GM18517 (cell line): ENCODE measurements at regions not wholly inside any gene's neighbourhood (a gene's known extent, or its start where the extent isn't known, plus 50 kb on each side); places are given as distances from the start of the nearest gene placed in this dataset.
A peak's percentile ranks its signal among the peaks of the same experiment; 100 is the strongest.

Experiments
- ATAC-seq: cut with Tn5 transposase; IDR thresholded peaks from one replicate; pipeline ENCODE4 v1.9.1; 2021; ENCODE audit warnings: mild to moderate bottlenecking, moderate library complexity; ENCODE audit not compliant: unreplicated experiment

DNA sequence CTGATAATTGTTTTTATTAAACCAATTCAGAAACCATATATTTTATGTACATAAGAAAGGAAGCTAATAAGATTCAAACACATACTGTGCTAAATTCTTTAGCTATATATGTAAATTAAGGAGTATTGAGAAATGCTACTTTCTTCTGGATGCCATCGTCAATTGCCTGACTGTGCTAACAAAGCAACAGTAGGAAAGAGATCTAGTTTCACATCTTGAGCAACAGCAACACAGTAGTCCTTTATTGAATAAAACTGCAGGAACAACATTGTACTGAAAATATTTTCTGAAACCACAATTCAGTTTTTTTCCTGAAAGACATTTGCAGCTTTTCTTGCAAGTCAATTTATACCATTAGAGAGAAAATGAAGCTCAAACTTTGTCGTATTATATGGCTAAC, 1404.9 kb upstream of the SLC39A10 start:
- no peak for ATAC-seq

- no peak for ATAC-seq
Measured at GRCh38 chr2:194232600-194232999, 1424.4 kb upstream of the SLC39A10 start.

DNA sequence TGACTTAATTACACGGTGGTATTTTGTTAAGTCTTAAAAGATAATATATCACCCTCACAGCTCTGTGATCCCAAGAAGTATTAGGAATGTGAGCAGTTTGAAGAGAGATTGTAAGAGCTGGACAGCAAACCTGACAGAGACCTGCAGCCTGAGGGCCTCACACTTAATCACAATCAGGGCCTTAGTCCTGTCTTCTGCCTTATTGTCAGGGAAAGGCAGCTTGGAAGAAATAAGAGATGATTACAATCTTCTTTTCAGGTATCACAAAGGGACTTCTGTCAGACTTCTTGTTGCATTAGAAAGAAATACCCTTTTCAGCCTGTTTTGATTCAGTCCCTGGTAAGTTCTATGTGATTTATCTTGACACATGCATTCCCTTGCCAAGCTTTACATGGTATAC, 1433.8 kb upstream of the SLC39A10 start:
- no peak for ATAC-seq

DNA sequence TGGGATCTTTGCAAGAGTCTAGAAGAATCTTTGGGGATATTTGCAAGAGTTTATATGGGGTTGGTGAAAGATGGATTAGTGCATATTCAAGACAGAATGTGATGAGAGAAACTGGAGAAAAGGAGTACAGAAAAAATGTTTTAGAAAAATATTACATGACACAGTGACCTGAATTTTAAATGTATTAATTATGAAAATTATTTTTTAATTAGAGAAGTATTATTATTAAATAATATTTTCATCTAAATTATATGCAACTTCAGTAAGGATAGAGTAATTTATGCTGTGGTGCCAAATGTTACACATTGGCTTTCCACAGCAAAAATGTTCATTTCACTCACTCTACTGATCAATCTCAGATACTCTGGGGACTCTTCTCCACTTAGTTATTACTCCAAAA, 1442.8 kb upstream of the SLC39A10 start:
- no peak for ATAC-seq

- ATAC-seq = no peak
Measured at GRCh38 chr2:194205568-194206227, 1451.3 kb upstream of the SLC39A10 start.

GRCh38 chr2:194203898-194204297, 1453.1 kb upstream of the SLC39A10 start:
- ATAC-seq = no peak

GRCh38 chr2:194182888-194183287, 1474.1 kb upstream of the SLC39A10 start:
- no peak for ATAC-seq

- ATAC-seq = no peak
Measured at GRCh38 chr2:194176134-194176533, 1480.9 kb upstream of the SLC39A10 start.

- peak; percentile 91 for ATAC-seq
Measured at GRCh38 chr2:194166818-194167217, 1490.2 kb upstream of the SLC39A10 start.

- no peak for ATAC-seq
Measured at GRCh38 chr2:194155431-194155830, 1501.6 kb upstream of the SLC39A10 start.

DNA sequence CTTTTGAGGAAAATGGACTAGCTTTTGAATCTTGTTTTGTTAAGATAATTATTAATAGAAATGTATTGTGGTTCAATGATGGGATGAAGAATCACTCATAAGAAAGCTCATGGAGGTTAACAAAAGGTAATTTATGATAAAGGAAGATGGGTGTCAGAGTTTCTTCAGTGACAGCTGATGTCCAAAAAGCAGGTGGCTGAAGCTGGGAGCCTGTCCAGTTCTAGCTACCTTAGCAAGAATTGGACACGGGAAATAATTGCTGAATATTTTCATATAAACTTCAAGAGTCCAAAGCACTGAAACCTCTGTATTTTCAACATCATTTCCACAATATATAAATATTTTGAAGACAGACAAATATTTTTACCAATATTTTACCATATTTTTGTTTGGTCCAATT, 1505.8 kb upstream of the SLC39A10 start:
- no peak for ATAC-seq

DNA sequence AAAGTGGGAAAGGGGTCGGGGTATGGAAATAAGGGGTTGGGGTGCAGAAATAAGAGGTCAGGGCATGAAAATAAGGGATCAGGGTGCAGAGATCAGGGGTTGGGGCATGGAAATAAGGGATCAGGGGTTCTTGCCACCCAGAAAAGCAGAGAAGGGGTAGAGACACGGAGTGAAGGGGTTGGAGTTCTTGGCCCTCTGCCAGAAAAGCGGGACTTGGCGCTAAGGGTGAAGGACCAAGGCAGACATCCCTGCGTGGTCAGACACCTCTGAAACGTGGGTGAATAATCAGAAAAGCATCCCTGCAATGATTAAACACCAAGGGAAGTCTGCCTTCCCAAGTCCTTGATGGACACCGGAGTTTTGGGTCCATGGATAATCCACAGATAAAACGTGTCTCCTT, 1521.6 kb upstream of the SLC39A10 start:
- no peak for ATAC-seq

GRCh38 chr2:194128810-194129209, 1528.2 kb upstream of the SLC39A10 start:
- ATAC-seq = no peak

DNA sequence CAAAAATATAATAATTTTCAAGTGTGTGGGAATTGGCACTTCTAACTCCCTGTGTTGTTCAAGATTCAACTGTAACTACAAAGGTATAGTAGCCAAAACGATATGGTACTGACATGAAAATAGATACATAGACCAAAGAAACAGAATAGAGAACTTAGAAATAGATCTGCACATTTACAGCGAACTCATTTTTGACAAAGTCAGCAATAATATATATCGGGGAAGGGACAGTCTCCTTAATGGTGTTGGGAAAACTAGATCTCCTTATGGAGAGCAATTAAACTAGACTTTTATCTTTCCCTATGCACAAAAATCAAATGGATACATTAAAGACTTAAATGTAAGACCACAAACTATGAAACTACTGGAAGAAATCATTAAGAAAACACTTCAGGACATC, 1530.6 kb upstream of the SLC39A10 start:
- no peak for ATAC-seq

GRCh38 chr2:194116861-194117260, 1540.2 kb upstream of the SLC39A10 start:
- no peak for ATAC-seq

GRCh38 chr2:194105358-194105757, 1551.7 kb upstream of the SLC39A10 start:
- peak; percentile 35 for ATAC-seq

GRCh38 chr2:194104687-194105086, 1552.3 kb upstream of the SLC39A10 start:
- ATAC-seq = peak; percentile 97

GRCh38 chr2:194103941-194104659, 1552.9 kb upstream of the SLC39A10 start:
- peak; percentile 19 for ATAC-seq

- ATAC-seq = no peak
Measured at GRCh38 chr2:194102546-194102945, 1554.5 kb upstream of the SLC39A10 start.

DNA sequence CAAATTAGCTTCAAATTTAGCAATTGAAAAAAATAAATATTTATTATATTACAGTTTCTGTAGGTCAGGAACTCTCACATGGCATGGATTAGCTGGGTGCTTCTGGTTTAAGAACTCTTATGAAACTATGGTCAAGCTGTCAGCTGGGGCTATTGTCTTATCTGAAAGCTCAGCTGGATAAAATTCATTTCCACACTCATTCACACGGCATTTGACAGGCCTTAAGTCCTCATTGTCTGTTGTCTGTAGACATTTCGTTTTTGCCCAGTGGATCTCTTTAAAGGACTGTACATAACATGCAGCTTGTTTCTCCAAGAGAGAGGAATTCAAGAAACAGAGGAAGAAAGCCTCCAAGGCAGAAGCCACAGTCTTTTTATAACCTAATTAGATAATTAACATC, 1556.8 kb upstream of the SLC39A10 start:
- ATAC-seq = no peak

DNA sequence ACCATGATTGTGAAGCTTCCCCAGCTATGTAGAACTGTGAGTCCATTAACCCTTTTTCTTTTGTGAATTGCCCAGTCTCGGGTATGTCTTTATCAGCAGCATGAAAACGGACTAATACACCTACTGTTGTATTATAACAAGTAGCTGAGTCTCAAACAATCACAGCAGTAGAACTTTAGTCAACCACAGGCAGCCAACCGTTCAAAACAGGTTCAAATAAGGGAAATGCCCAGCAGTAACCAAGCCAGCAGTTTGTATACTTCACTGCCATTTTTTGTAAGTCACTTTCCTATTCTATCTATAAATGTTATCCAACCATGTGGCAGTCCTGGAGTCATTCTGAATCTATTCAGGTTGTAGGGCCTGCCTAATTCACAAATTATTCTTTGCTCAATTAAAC, 1560.6 kb upstream of the SLC39A10 start:
- no peak for ATAC-seq

GRCh38 chr2:194095359-194095758, 1561.7 kb upstream of the SLC39A10 start:
- no peak for ATAC-seq
